HCT116 (cell line): ENCODE measurements at regions not wholly inside any gene's neighbourhood (a gene's known extent, or its start where the extent isn't known, plus 50 kb on each side); places are given as distances from the start of the nearest gene placed in this dataset.

Source experiments
- EGR1 ChIP-seq: IDR thresholded peaks from 2 replicates; pipeline ENCODE4 v1.6.1; 2012; ENCODE audit warnings: low read depth
- ELF1 ChIP-seq: IDR thresholded peaks from 2 replicates; pipeline ENCODE4 v1.6.1; 2012; ENCODE audit warnings: low read depth, borderline replicate concordance
- EZH2 ChIP-seq: fragments of 200-600 bp; sonication (generic); IDR thresholded peaks from 2 replicates; pipeline ENCODE4 v1.6.1; 2017; ENCODE audit warnings: antibody characterized with exemption, mixed run types
- EZH2phosphoT487 ChIP-seq: fragments of 200-600 bp; IDR thresholded peaks from 2 replicates; pipeline ENCODE4 v1.6.1; 2018; ENCODE audit warnings: antibody characterized with exemption, borderline replicate concordance
- JUND ChIP-seq: IDR thresholded peaks from 2 replicates; pipeline ENCODE4 v1.6.1; 2012
- MAX ChIP-seq: IDR thresholded peaks from 2 replicates; pipeline ENCODE4 v1.6.1; 2012
- POLR2A ChIP-seq: IDR thresholded peaks from 2 replicates; pipeline ENCODE4 v1.7.0; 2011; ENCODE audit warnings: borderline replicate concordance; ENCODE audit not compliant: insufficient read depth, insufficient read length; ENCODE audit errors: extremely low read depth
- RAD21 ChIP-seq: IDR thresholded peaks from 2 replicates; pipeline ENCODE4 v1.6.1; 2012; ENCODE audit warnings: low read depth, mild to moderate bottlenecking
- SIN3A ChIP-seq: IDR thresholded peaks from 2 replicates; pipeline ENCODE4 v1.6.1; 2012; ENCODE audit warnings: low read depth
- SP1 ChIP-seq: IDR thresholded peaks from 2 replicates; pipeline ENCODE4 v1.6.1; 2012; ENCODE audit warnings: low read depth
- YY1 ChIP-seq: IDR thresholded peaks from 2 replicates; pipeline ENCODE4 v1.6.1; 2011; ENCODE audit warnings: low read length, low read depth, moderate library complexity, mild to moderate bottlenecking; ENCODE audit not compliant: insufficient replicate concordance; ENCODE audit errors: extremely low read depth
- ZFX ChIP-seq: fragments of 450-650 bp; IDR thresholded peaks from 2 replicates; pipeline ENCODE4 v1.6.1; 2017
- TF ChIP-seq, protein P1 (sequence below), 3 experiments: fragments of 200-600 bp in 1 of 3; sonication (generic) in 1 of 3; IDR thresholded peaks in 2 of 3; conservative IDR thresholded peaks in 1 of 3; 2 replicates each; pipeline ENCODE4 v1.5.1; 2012 to 2017; ENCODE audit warnings: low read depth in 2 of 3, low read length in 2 of 3, antibody characterized with exemption in 1 of 3, borderline replicate concordance in 1 of 3, control low read depth in 1 of 3, mild to moderate bottlenecking in 1 of 3, mixed read lengths in 1 of 3, mixed run types in 1 of 3, moderate library complexity in 1 of 3; ENCODE audit not compliant: insufficient read depth in 1 of 3
- TF ChIP-seq, protein P2 (sequence below): IDR thresholded peaks from 2 replicates; pipeline ENCODE4 v1.6.1; 2012

- TF ChIP-seq, protein P1, sequence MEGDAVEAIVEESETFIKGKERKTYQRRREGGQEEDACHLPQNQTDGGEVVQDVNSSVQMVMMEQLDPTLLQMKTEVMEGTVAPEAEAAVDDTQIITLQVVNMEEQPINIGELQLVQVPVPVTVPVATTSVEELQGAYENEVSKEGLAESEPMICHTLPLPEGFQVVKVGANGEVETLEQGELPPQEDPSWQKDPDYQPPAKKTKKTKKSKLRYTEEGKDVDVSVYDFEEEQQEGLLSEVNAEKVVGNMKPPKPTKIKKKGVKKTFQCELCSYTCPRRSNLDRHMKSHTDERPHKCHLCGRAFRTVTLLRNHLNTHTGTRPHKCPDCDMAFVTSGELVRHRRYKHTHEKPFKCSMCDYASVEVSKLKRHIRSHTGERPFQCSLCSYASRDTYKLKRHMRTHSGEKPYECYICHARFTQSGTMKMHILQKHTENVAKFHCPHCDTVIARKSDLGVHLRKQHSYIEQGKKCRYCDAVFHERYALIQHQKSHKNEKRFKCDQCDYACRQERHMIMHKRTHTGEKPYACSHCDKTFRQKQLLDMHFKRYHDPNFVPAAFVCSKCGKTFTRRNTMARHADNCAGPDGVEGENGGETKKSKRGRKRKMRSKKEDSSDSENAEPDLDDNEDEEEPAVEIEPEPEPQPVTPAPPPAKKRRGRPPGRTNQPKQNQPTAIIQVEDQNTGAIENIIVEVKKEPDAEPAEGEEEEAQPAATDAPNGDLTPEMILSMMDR (IDR thresholded peaks at IDR 0.05 in 2 of 3, conservative IDR thresholded peaks at IDR 0.05 in 1 of 3; ENCODE audit: borderline replicate concordance in 1 of 3, insufficient read depth in 1 of 3, low read depth in 2 of 3, low read length in 2 of 3), result no peak
- no peak for TF ChIP-seq RAD21
- no peak for TF ChIP-seq SIN3A
- TF ChIP-seq ZFX, result no peak
- no peak for TF ChIP-seq POLR2A
- no peak for TF ChIP-seq EZH2
- TF ChIP-seq EZH2phosphoT487, result no peak
- no peak for TF ChIP-seq YY1
- no peak for TF ChIP-seq SP1
- no peak for TF ChIP-seq ELF1
- TF ChIP-seq, protein P2, sequence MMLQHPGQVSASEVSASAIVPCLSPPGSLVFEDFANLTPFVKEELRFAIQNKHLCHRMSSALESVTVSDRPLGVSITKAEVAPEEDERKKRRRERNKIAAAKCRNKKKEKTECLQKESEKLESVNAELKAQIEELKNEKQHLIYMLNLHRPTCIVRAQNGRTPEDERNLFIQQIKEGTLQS, result no peak
- TF ChIP-seq EGR1, result no peak
- TF ChIP-seq MAX, result no peak
- TF ChIP-seq JUND, result no peak
These were observed 273.3 kb upstream of the RASGEF1B start for GRCh38 chr4:81745050-81745449.
